Peyer's patch (tissue), 4 donors: ENCODE measurements at regions not wholly inside any gene's neighbourhood (a gene's known extent, or its start where the extent isn't known, plus 50 kb on each side); places are given as distances from the start of the nearest gene placed in this dataset.

ENCODE experiments used
- CTCF ChIP-seq, 6 experiments: fragments of 450-650 bp in 4 of 6; fragments of 200-600 bp in 2 of 6; sonication (generic) in 1 of 6; IDR thresholded peaks; one replicate each; pipeline ENCODE4 v1.5.1; 2017 to 2019; ENCODE audit warnings: antibody characterized with exemption in 6 of 6, mild to moderate bottlenecking in 3 of 6, moderate library complexity in 1 of 6
- POLR2A ChIP-seq, 2 donors: fragments of 450-650 bp; IDR thresholded peaks; one replicate each; pipeline ENCODE4 v1.5.1; 2017; ENCODE audit warnings: antibody characterized with exemption in 2 of 2, mild to moderate bottlenecking in 2 of 2, moderate library complexity in 2 of 2

- no peak for TF ChIP-seq POLR2A (IDR thresholded peaks at IDR 0.05)
- TF ChIP-seq CTCF (IDR thresholded peaks at IDR 0.05), result no peak
Measured at GRCh38 chr1:106861110-106861509, 195.4 kb upstream of the PRMT6 start.
